Endothelial cell of umbilical vein (primary cell): ENCODE measurements at regions not wholly inside any gene's neighbourhood (a gene's known extent, or its start where the extent isn't known, plus 50 kb on each side); places are given as distances from the start of the nearest gene placed in this dataset.

Experiments used
- BruUV-seq: library from RNA; stranded (reverse); fragments of 400-500 nt; replicated peaks from 2 replicates; lab custom pipeline; 2021; lab: Mats Ljungman, UMichigan
- CTCF ChIA-PET: fragments of 300-600, 350-600 bp; sonication (Branson Sonifier 250); formaldehyde crosslinking; loops from one replicate; lab custom pipeline; 2021; ENCODE audit warnings: antibody characterized with exemption, inconsistent platforms; lab: Charles Lee
- POLR2A ChIA-PET: fragments of 300-600, 350-600 bp; sonication (Branson Sonifier 250); formaldehyde crosslinking; loops from one replicate; lab custom pipeline; 2021; ENCODE audit warnings: antibody characterized with exemption, inconsistent platforms; lab: Charles Lee
- DNase-seq: peaks from one replicate; pipeline ENCODE4 v3.0.0-alpha.2; 2011; ENCODE audit warnings: low read depth, low spot score
- FAIRE-seq: peaks from 2 replicates; lab custom pipeline; 2011; peaks lifted over from hg19 to GRCh38; lab: Jason Lieb, UNC
- H2AFZ ChIP-seq: 2 replicates; pipeline ENCODE4 v1.6.0; 2012; ENCODE audit warnings: low read depth, low read length, control low read depth, inconsistent platforms
- H3K27ac ChIP-seq: 2 replicates; pipeline ENCODE4 v1.5.1; 2011; ENCODE audit warnings: low read depth, mild to moderate bottlenecking, control low read depth, low read length, moderate library complexity; ENCODE audit not compliant: insufficient read depth
- H3K27me3 ChIP-seq, 2 experiments: 2 replicates each; pipeline versions ENCODE4 v1.6.0 to v1.6.1; 2011; ENCODE audit warnings: low read length in 2 of 2, mixed read lengths in 1 of 2; ENCODE audit not compliant: control insufficient read depth in 2 of 2, insufficient read depth in 2 of 2
- H3K36me3 ChIP-seq, 2 experiments: 2 replicates in 1 of 2; 3 replicates in 1 of 2; pipeline ENCODE4 v1.5.1; 2011; ENCODE audit warnings: low read length in 2 of 2, mild to moderate bottlenecking in 1 of 2, moderate library complexity in 1 of 2; ENCODE audit not compliant: control insufficient read depth in 2 of 2, insufficient read depth in 2 of 2; ENCODE audit errors: extremely low read depth in 1 of 2
- H3K4me1 ChIP-seq: 3 replicates; pipeline ENCODE4 v1.5.1; 2011; ENCODE audit warnings: mild to moderate bottlenecking, low read length; ENCODE audit not compliant: control insufficient read depth, insufficient read depth; ENCODE audit errors: extremely low read depth
- H3K4me2 ChIP-seq: 2 replicates; pipeline ENCODE4 v1.6.1; 2011; ENCODE audit warnings: low read length, control low read depth, mixed read lengths; ENCODE audit not compliant: insufficient read depth
- H3K4me3 ChIP-seq, 3 experiments: fragments of 200-600 bp in 1 of 3; sonication (generic), shearing (Covaris generic) in 1 of 3; replicated peaks in 1 of 3; 2 replicates each; pipeline ENCODE4 v1.5.1; 2011 to 2016; ENCODE audit warnings: control low read depth in 3 of 3, low read length in 3 of 3, mild to moderate bottlenecking in 2 of 3, inconsistent platforms in 1 of 3, low read depth in 1 of 3, moderate library complexity in 1 of 3; ENCODE audit not compliant: insufficient read depth in 1 of 3
- H3K79me2 ChIP-seq: 2 replicates; pipeline ENCODE4 v1.6.0; 2012; ENCODE audit warnings: low read length, inconsistent platforms; ENCODE audit not compliant: control insufficient read depth, insufficient read depth
- H3K9ac ChIP-seq: replicated peaks from 2 replicates; pipeline ENCODE3; 2011; ENCODE audit warnings: low read length, control low read depth; ENCODE audit not compliant: insufficient read depth; ENCODE audit errors: extremely low read depth
- H3K9me1 ChIP-seq: replicated peaks from 3 replicates; pipeline ENCODE4 v1.6.0; 2011; ENCODE audit warnings: mild to moderate bottlenecking, low read length; ENCODE audit not compliant: control insufficient read depth, insufficient read depth; ENCODE audit errors: extremely low read depth
- H3K9me3 ChIP-seq: replicated peaks from 2 replicates; pipeline ENCODE4 v1.5.1; 2012; ENCODE audit warnings: low read length, inconsistent platforms; ENCODE audit not compliant: control insufficient read depth, insufficient read depth
- H4K20me1 ChIP-seq: replicated peaks from 2 replicates; pipeline ENCODE3; 2011; ENCODE audit warnings: mild to moderate bottlenecking, low read length; ENCODE audit not compliant: control insufficient read depth, insufficient read depth; ENCODE audit errors: extremely low read depth
- GATA2 ChIP-seq: IDR thresholded peaks from 2 replicates; pipeline ENCODE4 v1.7.0; 2011; ENCODE audit warnings: low read depth, mild to moderate bottlenecking, moderate library complexity, mixed read lengths, low read length; ENCODE audit not compliant: insufficient read length, insufficient read depth
- POLR2A ChIP-seq: IDR thresholded peaks from 2 replicates; pipeline ENCODE4 v1.6.1; 2012; ENCODE audit warnings: low read depth, mild to moderate bottlenecking, control low read depth, low read length
- dilution Hi-C: fragments of 300-500 bp; cut with MboI; formaldehyde crosslinking; loops from one replicate; pipeline ENCODE4 v1.15.0; 2019; ENCODE audit warnings: low sequenced_read_pairs; ENCODE audit not compliant: extremely low pct_ligation_motif_present
- intact Hi-C: fragments of 100-400 bp; cut with micrococcal nuclease; formaldehyde crosslinking; loops from one replicate; pipeline ENCODE4 v1.10.0; 2022

GRCh38 chr1:188220051-188220450 lies 1391.3 kb downstream of the PLA2G4A start:
- H3K4me3 ChIP-seq = no peak overlapping the region
- POLR2A ChIA-PET = no interaction called here
- H3K27me3 ChIP-seq = no peaks in the 10 kb centered on the region
- no peak overlapping the region for H3K9ac ChIP-seq
- H4K20me1 ChIP-seq = no peaks in the 10 kb centered on the region
- no peak overlapping the region for H3K27ac ChIP-seq
- no peaks in the 10 kb centered on the region for H3K9me1 ChIP-seq
- no peaks in the 10 kb centered on the region for H3K9me3 ChIP-seq
- H3K79me2 ChIP-seq = no peaks in the 10 kb centered on the region
- no TSS peak for BruUV-seq
- no peak for TF ChIP-seq POLR2A
- dilution Hi-C loops (no loop called here), intact Hi-C loops (no loop called here)
- no peaks in the 10 kb centered on the region for H3K4me1 ChIP-seq
- no peak for DNase-seq
- no peak overlapping the region for H2AFZ ChIP-seq
- no peak overlapping the region for H3K4me2 ChIP-seq
- no peak for FAIRE-seq
- CTCF ChIA-PET = no interaction called here
- H3K36me3 ChIP-seq = no peaks in the 10 kb centered on the region

GRCh38 chr1:188224263-188224662 lies 1395.5 kb downstream of the PLA2G4A start:
- no peak overlapping the region for H3K9ac ChIP-seq
- FAIRE-seq = no peak
- no TSS peak for BruUV-seq
- no peaks in the 10 kb centered on the region for H3K4me1 ChIP-seq
- H3K27ac ChIP-seq = no peak overlapping the region
- no peaks in the 10 kb centered on the region for H4K20me1 ChIP-seq
- no peak overlapping the region for H3K4me3 ChIP-seq
- H2AFZ ChIP-seq = no peak overlapping the region
- ChIA-PET CTCF (interaction anchor here (0.6 kb wide), 1 partner anchor 1604 kb away, joined by 4 read pairs; no protein-coding TSS in a partner anchor), POLR2A (no interaction called here)
- H3K79me2 ChIP-seq = no peaks in the 10 kb centered on the region
- H3K27me3 ChIP-seq = no peaks in the 10 kb centered on the region
- no peak overlapping the region for H3K4me2 ChIP-seq
- H3K9me3 ChIP-seq = no peaks in the 10 kb centered on the region
- dilution Hi-C loops = no loop called here
- TF ChIP-seq GATA2 = no peak
- no peaks in the 10 kb centered on the region for H3K36me3 ChIP-seq
- intact Hi-C loops = no loop called here
- no peak for DNase-seq
- no peaks in the 10 kb centered on the region for H3K9me1 ChIP-seq
